ENCODE measurements at regions not wholly inside any gene's neighbourhood (a gene's known extent, or its start where the extent isn't known, plus 50 kb on each side); places are given as distances from the start of the nearest gene placed in this dataset.
"Not testable (repeated sequence)": the region's sequence is repeated elsewhere in the genome, so short reads cannot be mapped to it uniquely, and the experiment has no call there.

- H3K27ac ChIP-seq; H3K9me2 ChIP-seq (ENCODE audit: insufficient read depth); BruUV-seq (replicated peaks); H3K4me1 ChIP-seq (replicated peaks; ENCODE audit: insufficient read depth); H3K36me3 ChIP-seq (ENCODE audit: low read depth); H3K27me3 ChIP-seq (ENCODE audit: insufficient read depth, low read depth); H3F3A ChIP-seq (ENCODE audit: insufficient read depth, low read depth); H3K4me3 ChIP-seq; H4K20me1 ChIP-seq (ENCODE audit: insufficient read depth); intact Hi-C loops (cut with micrococcal nuclease; ENCODE audit: unreplicated experiment); CTCF ChIA-PET; H3K9me3 ChIP-seq (ENCODE audit: insufficient read depth, low read depth); H2AFZ ChIP-seq; H3K4me2 ChIP-seq; H3K79me2 ChIP-seq (ENCODE audit: low read depth); DNase-seq; POLR2A ChIA-PET (ENCODE audit: unreplicated experiment): not testable (repeated sequence)
Measured at GRCh38 chrX:23458957-23459356, 124.3 kb downstream of the PTCHD1 start.

DNA sequence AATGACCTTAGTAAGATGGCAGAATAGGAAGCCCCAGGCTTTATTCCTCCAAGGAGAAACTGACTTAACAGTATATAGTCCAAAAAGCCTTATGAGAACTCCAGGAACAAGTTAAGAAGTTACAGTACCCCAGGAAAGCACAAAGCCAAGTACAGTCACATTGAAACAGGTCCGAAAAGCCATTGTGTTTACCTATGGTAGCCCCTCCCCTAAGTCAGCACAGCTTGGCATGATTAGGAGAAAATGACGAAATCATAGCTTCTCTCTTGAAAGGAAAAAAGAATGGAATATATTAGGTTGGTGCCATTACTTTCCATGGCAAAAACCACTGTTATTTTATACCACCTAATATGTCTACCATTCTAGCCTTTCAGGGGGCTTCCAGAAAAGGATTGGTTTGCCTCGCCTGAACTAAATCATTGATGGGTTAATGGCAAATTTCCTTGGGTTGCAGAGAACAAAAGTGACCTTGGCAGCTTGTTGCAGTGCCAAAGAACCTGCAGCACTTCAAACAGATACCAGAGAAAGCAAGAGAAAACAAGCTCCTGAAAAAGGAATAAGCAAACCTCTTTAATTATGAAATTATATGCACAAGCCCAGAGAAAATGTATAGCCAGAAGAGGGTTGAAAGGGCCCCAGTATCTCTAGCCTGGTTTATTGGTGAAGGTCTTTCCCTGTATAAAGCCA lies 130.6 kb downstream of the PTCHD1 start:
- Histone ChIP-seq H3K79me2 (ENCODE audit: low read depth) (no peaks in the 10 kb centered on the region), H3K27me3 (ENCODE audit: insufficient read depth, low read depth) (no peaks in the 10 kb centered on the region), H4K20me1 (ENCODE audit: insufficient read depth) (no peaks in the 10 kb centered on the region), H3K27ac (no peak overlapping the region), H3K4me1 (replicated peaks; ENCODE audit: insufficient read depth) (no peaks in the 10 kb centered on the region), H3K4me3 (no peak overlapping the region), H3K9me2 (ENCODE audit: insufficient read depth) (no peaks in the 10 kb centered on the region), H3K36me3 (ENCODE audit: low read depth) (no peaks in the 10 kb centered on the region), H3F3A (ENCODE audit: insufficient read depth, low read depth) (no peaks in the 10 kb centered on the region), H3K9me3 (ENCODE audit: insufficient read depth, low read depth) (no peaks in the 10 kb centered on the region), H3K4me2 (no peak overlapping the region), H2AFZ (no peak overlapping the region)
- no peak for DNase-seq
- no TSS peak for BruUV-seq (replicated peaks)
- intact Hi-C loops (cut with micrococcal nuclease; ENCODE audit: unreplicated experiment) = no loop called here
- ChIA-PET POLR2A (ENCODE audit: unreplicated experiment) (no interaction called here), CTCF (no interaction called here)
- TF ChIP-seq, protein P1, sequence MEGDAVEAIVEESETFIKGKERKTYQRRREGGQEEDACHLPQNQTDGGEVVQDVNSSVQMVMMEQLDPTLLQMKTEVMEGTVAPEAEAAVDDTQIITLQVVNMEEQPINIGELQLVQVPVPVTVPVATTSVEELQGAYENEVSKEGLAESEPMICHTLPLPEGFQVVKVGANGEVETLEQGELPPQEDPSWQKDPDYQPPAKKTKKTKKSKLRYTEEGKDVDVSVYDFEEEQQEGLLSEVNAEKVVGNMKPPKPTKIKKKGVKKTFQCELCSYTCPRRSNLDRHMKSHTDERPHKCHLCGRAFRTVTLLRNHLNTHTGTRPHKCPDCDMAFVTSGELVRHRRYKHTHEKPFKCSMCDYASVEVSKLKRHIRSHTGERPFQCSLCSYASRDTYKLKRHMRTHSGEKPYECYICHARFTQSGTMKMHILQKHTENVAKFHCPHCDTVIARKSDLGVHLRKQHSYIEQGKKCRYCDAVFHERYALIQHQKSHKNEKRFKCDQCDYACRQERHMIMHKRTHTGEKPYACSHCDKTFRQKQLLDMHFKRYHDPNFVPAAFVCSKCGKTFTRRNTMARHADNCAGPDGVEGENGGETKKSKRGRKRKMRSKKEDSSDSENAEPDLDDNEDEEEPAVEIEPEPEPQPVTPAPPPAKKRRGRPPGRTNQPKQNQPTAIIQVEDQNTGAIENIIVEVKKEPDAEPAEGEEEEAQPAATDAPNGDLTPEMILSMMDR (conservative IDR thresholded peaks at IDR 0.05) = no peak
- no peak for TF ChIP-seq EZH2 (IDR thresholded peaks at IDR 0.05; ENCODE audit: low read depth)

DNA sequence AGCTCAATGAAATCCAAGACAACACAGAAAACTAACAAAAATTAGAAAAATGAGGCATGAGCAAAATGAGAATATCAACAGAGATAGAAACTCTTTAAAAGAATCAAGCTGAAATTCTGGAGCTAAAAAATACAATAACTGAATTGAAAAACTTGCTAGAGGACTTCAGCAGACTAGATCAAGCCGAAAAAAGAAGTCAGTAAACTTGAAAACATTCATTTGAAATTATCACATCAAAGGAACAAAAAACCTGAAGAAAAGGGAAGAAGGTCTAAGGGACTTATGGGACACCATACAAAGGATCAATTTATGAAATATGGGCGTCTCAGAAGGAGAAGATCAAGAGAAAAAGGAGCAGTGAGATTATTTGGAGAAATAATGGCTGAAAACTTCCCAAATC lies 131.3 kb downstream of the PTCHD1 start:
- no TSS peak for BruUV-seq (replicated peaks)
- ChIA-PET CTCF (no interaction called here), POLR2A (ENCODE audit: unreplicated experiment) (no interaction called here)

More for the DNA sequence above, 131.3 kb downstream of the PTCHD1 start:
- H3K9me2 ChIP-seq (ENCODE audit: insufficient read depth) = no peaks in the 10 kb centered on the region
- H3K4me3 ChIP-seq = no peak overlapping the region
- H3K27ac ChIP-seq = no peak overlapping the region
- H3K9me3 ChIP-seq (ENCODE audit: insufficient read depth, low read depth) = no peaks in the 10 kb centered on the region
- no peaks in the 10 kb centered on the region for H3K27me3 ChIP-seq (ENCODE audit: insufficient read depth, low read depth)
- intact Hi-C loops (cut with micrococcal nuclease; ENCODE audit: unreplicated experiment) = no loop called here
- H2AFZ ChIP-seq = no peak overlapping the region
- no peak for TF ChIP-seq EZH2 (IDR thresholded peaks at IDR 0.05; ENCODE audit: low read depth)
- TF ChIP-seq, protein P1 (conservative IDR thresholded peaks at IDR 0.05) = no peak
- H3K4me2 ChIP-seq = no peak overlapping the region
- H4K20me1 ChIP-seq (ENCODE audit: insufficient read depth) = no peaks in the 10 kb centered on the region
- no peaks in the 10 kb centered on the region for H3K36me3 ChIP-seq (ENCODE audit: low read depth)
- H3K4me1 ChIP-seq (replicated peaks; ENCODE audit: insufficient read depth) = no peaks in the 10 kb centered on the region
- no peaks in the 10 kb centered on the region for H3F3A ChIP-seq (ENCODE audit: insufficient read depth, low read depth)
- no peak for DNase-seq
- no peaks in the 10 kb centered on the region for H3K79me2 ChIP-seq (ENCODE audit: low read depth)

Measured in PC-9 (cell line).